HUES64 (cell line): ENCODE measurements at regions not wholly inside any gene's neighbourhood (a gene's known extent, or its start where the extent isn't known, plus 50 kb on each side); places are given as distances from the start of the nearest gene placed in this dataset.

Source experiments
- H3K27ac ChIP-seq: 2 replicates; pipeline ENCODE4 v1.7.0; 2013; ENCODE audit warnings: low read depth, low read length, inconsistent platforms
- H3K27me3 ChIP-seq: 2 replicates; pipeline ENCODE4 v1.6.1; 2013; ENCODE audit warnings: mild to moderate bottlenecking, low read length; ENCODE audit not compliant: insufficient read depth
- H3K36me3 ChIP-seq: 2 replicates; pipeline ENCODE4 v1.6.1; 2013; ENCODE audit warnings: mild to moderate bottlenecking, low read length; ENCODE audit not compliant: insufficient read depth
- H3K4me1 ChIP-seq: 2 replicates; pipeline ENCODE4 v1.6.1; 2013; ENCODE audit warnings: mild to moderate bottlenecking, low read length, moderate library complexity; ENCODE audit not compliant: insufficient read depth
- H3K4me3 ChIP-seq: 2 replicates; pipeline ENCODE4 v1.5.1; 2013; ENCODE audit warnings: mild to moderate bottlenecking, low read length, moderate library complexity
- H3K9ac ChIP-seq: 2 replicates; pipeline ENCODE4 v1.6.1; 2013; ENCODE audit warnings: mild to moderate bottlenecking, low read depth, low read length
- H3K9me3 ChIP-seq: 2 replicates; pipeline ENCODE4 v1.6.1; 2013; ENCODE audit warnings: low read depth, low read length; ENCODE audit not compliant: insufficient read depth
- WGBS: fragments of 150-250, 120-280 bp; methylation state at CpG from one replicate; pipeline ENCODE4 v1.1.7; 2013; ENCODE audit warnings: missing lambda C conversion rate; 5-methylcytosine and 5-hydroxymethylcytosine counted together

DNA sequence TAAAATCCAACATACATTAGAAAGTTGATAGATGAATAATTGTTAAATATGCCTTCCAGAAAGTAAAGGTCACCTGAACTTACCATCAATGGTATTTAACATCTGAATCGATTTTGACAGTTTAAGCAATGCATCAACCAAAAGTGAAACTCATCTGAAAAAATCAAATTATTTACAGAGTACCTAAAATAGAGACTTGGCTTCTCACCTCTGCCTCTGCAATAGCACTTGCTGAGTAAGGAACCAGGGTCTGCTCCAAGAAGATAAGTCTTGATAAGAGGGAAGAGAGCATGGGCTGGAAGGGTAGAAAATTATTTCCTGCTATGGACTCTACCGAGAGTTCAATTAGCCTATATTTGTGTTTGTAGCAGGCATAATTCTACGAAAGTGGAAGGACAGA, 868.3 kb downstream of the STIM2 start:
- WGBS = 88% methylated on average over 3 of the region's 3 CpGs
- H3K36me3 ChIP-seq = no peaks in the 10 kb centered on the region
- no peaks in the 10 kb centered on the region for H3K9me3 ChIP-seq
- H3K4me3 ChIP-seq = no peak overlapping the region
- no peak overlapping the region for H3K27ac ChIP-seq
- no peaks in the 10 kb centered on the region for H3K4me1 ChIP-seq
- H3K27me3 ChIP-seq = no peaks in the 10 kb centered on the region
- H3K9ac ChIP-seq = no peak overlapping the region

DNA sequence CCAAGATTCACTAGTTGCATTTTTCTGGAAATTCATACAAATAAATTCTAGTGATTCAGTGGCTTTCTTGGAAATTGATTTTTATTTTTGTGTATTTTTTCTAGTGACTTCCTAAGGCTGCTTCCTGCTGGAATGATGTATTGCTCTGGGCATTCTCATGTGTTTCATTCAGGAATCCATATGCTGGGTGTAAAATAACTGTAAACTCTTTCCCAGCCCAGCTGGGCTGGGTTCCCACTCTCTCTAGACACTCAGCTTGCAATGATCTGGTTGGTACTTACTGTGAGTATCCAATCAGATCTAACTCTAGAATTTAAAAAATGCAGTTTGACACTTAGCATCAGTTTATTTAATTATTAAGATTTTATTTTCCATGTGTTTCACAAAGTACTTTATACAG, 882.2 kb downstream of the STIM2 start:
- H3K27me3 ChIP-seq = no peaks in the 10 kb centered on the region
- no peak overlapping the region for H3K9ac ChIP-seq
- H3K4me1 ChIP-seq = no peaks in the 10 kb centered on the region

DNA sequence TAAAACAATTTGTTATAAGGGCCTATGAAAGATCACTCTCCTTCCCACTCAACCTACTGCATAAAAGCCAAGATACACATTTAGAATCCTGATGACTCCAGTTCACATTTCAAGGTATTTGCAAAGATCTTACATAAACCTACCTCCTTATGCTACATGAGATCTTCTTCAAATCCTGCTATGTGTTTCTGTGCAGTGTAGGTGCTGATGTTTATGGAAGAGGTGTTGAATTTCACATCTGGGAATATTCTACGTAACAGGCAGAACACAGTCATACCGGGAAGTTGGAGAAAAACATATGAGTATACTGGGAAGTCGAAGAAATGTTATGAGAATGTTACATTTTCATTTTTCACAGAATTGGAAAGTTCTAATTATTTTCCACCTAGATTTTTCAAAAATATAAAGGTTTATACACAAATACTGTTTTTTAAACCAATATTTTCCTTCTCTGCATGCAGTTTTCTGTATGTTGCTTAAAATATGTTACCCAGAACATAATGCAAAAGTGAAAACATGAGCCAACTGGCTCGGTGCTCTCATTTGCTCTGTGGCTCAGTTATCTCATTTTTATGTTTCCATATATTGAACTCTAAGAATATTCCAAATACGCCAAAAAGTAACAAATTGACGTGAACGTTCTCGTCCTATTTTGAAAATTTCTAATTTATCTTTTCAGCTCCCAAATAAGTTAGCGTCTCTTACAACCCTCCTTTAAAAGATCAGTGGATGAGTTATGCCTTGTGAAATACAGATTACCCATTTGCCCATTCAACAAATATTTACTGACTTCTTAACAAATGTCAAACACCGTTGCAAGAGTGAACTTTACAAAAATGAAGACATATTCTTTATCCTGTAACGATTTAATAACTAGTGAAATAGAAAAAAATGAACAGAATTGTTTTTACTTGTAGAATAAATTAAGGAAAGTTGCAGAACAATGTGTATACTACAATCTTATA, 899.3 kb downstream of the STIM2 start:
- Histone ChIP-seq H3K4me3 (no peak overlapping the region), H3K9ac (no peak overlapping the region), H3K27me3 (no peaks in the 10 kb centered on the region), H3K4me1 (no peaks in the 10 kb centered on the region), H3K36me3 (no peaks in the 10 kb centered on the region), H3K27ac (no peak overlapping the region), H3K9me3 (no peaks in the 10 kb centered on the region)
- 94% methylated on average over 9 of the region's 11 CpGs for WGBS

More for the DNA sequence above, 882.2 kb downstream of the STIM2 start:
- no peaks in the 10 kb centered on the region for H3K36me3 ChIP-seq
- no peak overlapping the region for H3K27ac ChIP-seq
- H3K4me3 ChIP-seq = no peak overlapping the region
- no peaks in the 10 kb centered on the region; the same call in 1 of the 2 replicates for H3K9me3 ChIP-seq

DNA sequence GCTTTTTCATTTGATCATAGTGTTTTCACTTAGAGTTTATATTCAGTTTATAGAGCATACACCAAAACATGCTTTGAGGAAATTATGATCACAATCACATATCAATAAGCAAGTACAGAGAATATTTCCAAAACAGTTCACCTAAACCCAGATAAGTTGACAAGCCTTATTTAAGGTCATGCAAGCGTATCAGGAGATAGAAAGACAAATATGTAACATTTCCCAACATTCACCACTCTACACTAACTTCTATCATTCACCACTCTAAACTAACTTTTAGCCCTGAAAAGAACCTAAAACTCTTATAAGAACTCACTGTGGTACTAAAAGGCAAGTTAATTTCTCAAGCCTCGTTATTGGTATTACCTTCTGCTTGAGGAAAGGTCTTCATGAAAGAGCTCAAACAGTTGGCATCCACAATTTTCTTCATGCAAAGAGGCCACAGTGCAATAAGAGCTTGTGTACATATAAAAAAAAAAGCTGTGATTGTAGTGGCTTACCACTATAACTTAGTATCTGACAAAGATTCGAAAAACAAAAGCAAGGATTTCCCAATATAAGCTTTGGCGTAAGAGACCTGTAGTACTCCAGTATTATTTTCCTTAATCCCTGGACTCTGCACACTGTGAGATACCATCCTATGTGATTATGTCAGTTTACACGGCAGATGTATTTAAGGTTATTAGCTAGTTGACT, 903.3 kb downstream of the STIM2 start:
- 95% methylated on average over 5 of the region's 5 CpGs for WGBS
- no peak overlapping the region for H3K9ac ChIP-seq
- H3K36me3 ChIP-seq = no peaks in the 10 kb centered on the region
- H3K27me3 ChIP-seq = no peaks in the 10 kb centered on the region
- H3K9me3 ChIP-seq = no peaks in the 10 kb centered on the region
- no peaks in the 10 kb centered on the region for H3K4me1 ChIP-seq
- H3K27ac ChIP-seq = no peak overlapping the region
- H3K4me3 ChIP-seq = no peak overlapping the region

DNA sequence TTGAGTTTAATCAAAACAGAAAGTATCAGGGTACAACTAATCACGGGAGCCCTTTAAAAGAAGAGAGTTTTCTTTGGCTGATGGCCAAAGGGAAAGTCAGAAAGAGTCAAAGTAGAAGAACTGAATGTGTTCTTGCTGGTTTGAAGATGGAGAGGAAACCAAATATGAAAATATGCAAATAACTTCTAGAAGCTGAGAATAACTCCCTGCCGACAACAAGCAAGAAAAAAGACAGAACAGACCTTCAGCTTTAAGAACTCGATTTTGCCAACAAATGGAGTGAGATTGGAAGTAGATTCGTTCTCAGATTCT, 903.8 kb downstream of the STIM2 start:
- H3K36me3 ChIP-seq = no peaks in the 10 kb centered on the region
- H3K9ac ChIP-seq = no peak overlapping the region
- 90% methylated on average over 4 of the region's 4 CpGs for WGBS

DNA sequence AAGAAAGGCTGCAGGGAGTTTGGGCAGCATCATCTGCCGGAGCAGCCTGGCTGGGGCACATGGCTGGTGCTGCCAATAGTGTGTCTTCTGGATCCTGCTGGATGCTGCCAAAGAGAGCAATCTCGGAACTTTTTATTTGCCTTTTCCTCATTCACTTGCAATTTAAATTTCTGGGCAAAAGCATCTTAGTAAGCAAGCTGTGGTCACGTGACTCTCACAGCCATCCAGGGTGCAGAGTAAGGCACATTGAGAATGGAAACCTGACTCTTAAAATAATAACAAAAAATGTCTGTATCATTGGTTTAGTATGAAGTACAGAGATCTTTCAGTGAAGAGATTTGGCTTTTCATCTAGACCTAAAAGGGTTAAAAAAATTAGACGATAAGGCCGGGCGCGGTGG, 910.3 kb downstream of the STIM2 start:
- no peak overlapping the region for H3K4me3 ChIP-seq
- no peaks in the 10 kb centered on the region for H3K27me3 ChIP-seq
- H3K27ac ChIP-seq = no peak overlapping the region
- H3K4me1 ChIP-seq = no peaks in the 10 kb centered on the region
- no peak overlapping the region for H3K9ac ChIP-seq
- H3K9me3 ChIP-seq = no peaks in the 10 kb centered on the region
- H3K36me3 ChIP-seq = no peaks in the 10 kb centered on the region
- WGBS = 96% methylated on average over 7 of the region's 7 CpGs

More for the DNA sequence above, 903.8 kb downstream of the STIM2 start:
- no peaks in the 10 kb centered on the region for H3K27me3 ChIP-seq
- H3K9me3 ChIP-seq = no peaks in the 10 kb centered on the region
- no peak overlapping the region for H3K4me3 ChIP-seq
- H3K27ac ChIP-seq = no peak overlapping the region
- no peaks in the 10 kb centered on the region for H3K4me1 ChIP-seq

DNA sequence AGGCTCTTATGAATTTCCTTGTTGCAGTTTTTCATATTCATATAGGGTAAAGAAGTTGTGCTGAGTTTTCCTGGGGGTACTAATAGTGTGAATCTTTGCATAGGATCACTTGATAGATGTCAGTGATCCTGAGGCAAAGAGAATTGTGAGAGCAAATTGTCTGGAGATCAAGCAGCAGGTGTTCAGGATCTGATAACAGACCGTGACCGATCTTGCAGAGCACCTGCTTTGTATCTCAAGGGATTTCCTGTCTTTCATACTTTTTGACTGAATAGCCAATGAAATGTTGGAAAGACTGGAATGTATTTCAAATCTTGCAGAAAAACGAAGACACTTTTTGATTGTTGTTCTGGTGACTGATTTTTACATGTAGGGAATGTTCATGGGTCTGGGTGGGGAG, 914.5 kb downstream of the STIM2 start:
- Histone ChIP-seq H3K27me3 (no peaks in the 10 kb centered on the region), H3K27ac (no peak overlapping the region), H3K36me3 (no peaks in the 10 kb centered on the region), H3K4me1 (peaks cover 5% of the 10 kb centered on the region; the same call in 1 of the 2 replicates), H3K4me3 (no peak overlapping the region), H3K9me3 (no peaks in the 10 kb centered on the region), H3K9ac (no peak overlapping the region)
- 78% methylated on average over 3 of the region's 3 CpGs for WGBS

DNA sequence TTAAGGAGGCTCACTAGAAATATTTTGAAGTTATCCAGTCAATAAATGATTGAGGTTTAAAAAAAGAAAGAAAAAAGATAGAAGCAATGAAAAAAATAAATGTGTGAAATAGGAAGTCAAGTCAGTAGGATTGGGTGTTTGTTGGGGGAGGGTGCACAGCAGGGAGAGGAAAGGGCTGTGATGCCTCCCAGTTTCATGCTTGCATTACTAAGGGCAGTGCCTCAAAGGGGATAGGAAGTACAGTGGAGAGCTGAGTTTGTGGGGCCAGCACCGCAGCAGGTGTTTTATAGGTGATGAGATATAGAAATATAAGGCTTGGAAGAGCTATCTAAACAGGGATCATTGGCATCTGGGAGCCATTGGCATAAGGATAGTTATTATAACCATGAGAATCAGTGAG, 919.2 kb downstream of the STIM2 start:
- Histone ChIP-seq H3K27ac (no peak overlapping the region), H3K9ac (no peak overlapping the region), H3K27me3 (no peaks in the 10 kb centered on the region), H3K36me3 (no peaks in the 10 kb centered on the region), H3K4me3 (no peak overlapping the region), H3K4me1 (peaks cover 11% of the 10 kb centered on the region; the same call in 1 of the 2 replicates), H3K9me3 (no peaks in the 10 kb centered on the region)
- WGBS = 77% methylated on average over 1 of the region's 1 CpG

DNA sequence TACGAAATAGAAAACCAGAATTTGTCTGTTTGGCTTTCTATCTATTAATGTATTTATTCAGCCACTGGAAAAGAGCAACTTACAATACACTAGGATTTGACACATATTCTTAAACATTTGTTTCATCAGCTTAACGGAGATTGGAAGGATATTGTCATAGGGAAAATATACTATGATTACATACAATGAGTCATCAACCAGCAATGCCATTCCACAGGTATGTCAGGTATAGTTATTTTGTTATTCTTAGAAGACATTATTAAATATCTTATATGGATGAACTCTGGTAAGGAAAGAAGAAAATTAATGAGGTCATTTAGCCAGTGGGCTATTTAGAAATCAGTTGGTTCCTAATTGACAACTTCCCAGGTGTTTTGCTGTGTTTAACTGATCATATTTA, 926.6 kb downstream of the STIM2 start:
- Histone ChIP-seq H3K27ac (no peak overlapping the region), H3K36me3 (no peaks in the 10 kb centered on the region), H3K9me3 (no peaks in the 10 kb centered on the region), H3K4me1 (no peaks in the 10 kb centered on the region), H3K27me3 (no peaks in the 10 kb centered on the region), H3K4me3 (no peak overlapping the region), H3K9ac (no peak overlapping the region)
- WGBS = no CpG with 5 or more reads among the region's 2 CpGs

DNA sequence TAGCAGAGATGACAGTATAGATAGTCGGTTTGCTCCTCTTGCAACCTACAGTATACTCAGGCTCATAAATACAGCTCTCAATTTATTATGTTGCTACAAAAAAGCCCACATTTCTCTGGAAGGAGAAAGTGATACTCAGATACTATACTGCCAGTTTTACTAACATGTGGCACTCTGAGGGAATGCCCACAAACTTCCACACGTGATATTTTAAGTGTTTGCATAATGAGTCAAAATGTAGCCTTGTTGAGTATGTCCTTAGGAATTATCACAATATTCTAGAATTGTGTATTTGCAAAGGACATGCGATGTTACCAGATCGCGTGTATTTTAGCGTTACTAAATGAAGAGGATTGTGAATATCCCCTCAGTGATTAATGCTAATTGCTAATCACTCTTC, 929.1 kb downstream of the STIM2 start:
- H3K27ac ChIP-seq = no peak overlapping the region
- H3K9me3 ChIP-seq = no peaks in the 10 kb centered on the region
- no peaks in the 10 kb centered on the region for H3K36me3 ChIP-seq
- H3K9ac ChIP-seq = no peak overlapping the region
- H3K27me3 ChIP-seq = no peaks in the 10 kb centered on the region
- H3K4me1 ChIP-seq = no peaks in the 10 kb centered on the region
- 83% methylated on average over 6 of the region's 6 CpGs for WGBS
- H3K4me3 ChIP-seq = no peak overlapping the region

DNA sequence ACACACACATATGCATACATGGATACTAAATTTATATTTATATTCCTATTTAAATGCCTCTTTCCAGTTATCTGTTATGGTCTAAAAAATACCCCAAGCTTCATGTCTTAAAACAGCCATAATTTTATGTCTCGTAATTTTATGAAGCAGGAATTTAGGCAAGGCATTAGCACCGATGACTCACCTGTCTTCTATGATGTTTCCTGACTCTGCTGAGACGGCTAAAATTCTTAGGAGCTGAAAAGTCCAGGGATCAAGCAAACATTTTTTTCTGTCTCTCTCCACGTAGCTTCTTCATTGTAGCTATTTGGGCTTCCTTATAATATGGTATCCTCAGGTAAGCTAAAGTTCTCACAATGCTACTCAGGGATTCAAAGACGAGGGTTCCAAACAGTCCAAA, 930.3 kb downstream of the STIM2 start:
- Histone ChIP-seq H3K27ac (no peak overlapping the region), H3K4me1 (no peaks in the 10 kb centered on the region), H3K9ac (no peak overlapping the region), H3K36me3 (no peaks in the 10 kb centered on the region), H3K4me3 (no peak overlapping the region), H3K27me3 (no peaks in the 10 kb centered on the region), H3K9me3 (no peaks in the 10 kb centered on the region)
- WGBS = 93% methylated on average over 5 of the region's 5 CpGs
